ENCODE measurements at regions not wholly inside any gene's neighbourhood (a gene's known extent, or its start where the extent isn't known, plus 50 kb on each side); places are given as distances from the start of the nearest gene placed in this dataset.

DNA sequence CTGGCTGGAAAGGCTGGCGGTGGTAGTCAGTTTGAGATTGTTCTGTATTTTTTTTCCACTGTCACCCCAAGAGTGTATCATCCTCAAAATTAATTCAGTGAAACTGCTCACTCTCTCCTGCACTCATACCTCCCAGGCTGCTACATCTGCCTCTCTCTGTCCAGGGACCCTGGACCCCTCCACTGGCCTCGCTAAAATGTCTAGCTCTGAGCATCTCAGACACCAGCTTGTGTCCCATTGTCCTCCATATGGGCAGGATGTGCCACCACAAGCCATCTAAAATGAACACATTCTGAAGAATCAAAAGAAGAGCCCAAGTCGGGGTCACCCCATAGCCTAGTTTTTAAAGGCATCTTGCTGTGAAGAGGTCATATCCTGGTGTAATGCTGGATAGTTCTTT is 345.5 kb upstream of the TSHZ3 start:
- TF ChIP-seq, protein P1, sequence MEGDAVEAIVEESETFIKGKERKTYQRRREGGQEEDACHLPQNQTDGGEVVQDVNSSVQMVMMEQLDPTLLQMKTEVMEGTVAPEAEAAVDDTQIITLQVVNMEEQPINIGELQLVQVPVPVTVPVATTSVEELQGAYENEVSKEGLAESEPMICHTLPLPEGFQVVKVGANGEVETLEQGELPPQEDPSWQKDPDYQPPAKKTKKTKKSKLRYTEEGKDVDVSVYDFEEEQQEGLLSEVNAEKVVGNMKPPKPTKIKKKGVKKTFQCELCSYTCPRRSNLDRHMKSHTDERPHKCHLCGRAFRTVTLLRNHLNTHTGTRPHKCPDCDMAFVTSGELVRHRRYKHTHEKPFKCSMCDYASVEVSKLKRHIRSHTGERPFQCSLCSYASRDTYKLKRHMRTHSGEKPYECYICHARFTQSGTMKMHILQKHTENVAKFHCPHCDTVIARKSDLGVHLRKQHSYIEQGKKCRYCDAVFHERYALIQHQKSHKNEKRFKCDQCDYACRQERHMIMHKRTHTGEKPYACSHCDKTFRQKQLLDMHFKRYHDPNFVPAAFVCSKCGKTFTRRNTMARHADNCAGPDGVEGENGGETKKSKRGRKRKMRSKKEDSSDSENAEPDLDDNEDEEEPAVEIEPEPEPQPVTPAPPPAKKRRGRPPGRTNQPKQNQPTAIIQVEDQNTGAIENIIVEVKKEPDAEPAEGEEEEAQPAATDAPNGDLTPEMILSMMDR (IDR thresholded peaks at IDR 0.05) = no peak
- TF ChIP-seq POLR2A (IDR thresholded peaks at IDR 0.05) (no peak), EP300 (IDR thresholded peaks at IDR 0.05; ENCODE audit: low read depth) (no peak), POLR2AphosphoS5 (IDR thresholded peaks at IDR 0.05) (no peak)

All from transverse colon (tissue), 4 donors.